H1 (cell line): ENCODE measurements at regions not wholly inside any gene's neighbourhood (a gene's known extent, or its start where the extent isn't known, plus 50 kb on each side); places are given as distances from the start of the nearest gene placed in this dataset.

Experiments used
- CREB1 ChIP-seq: IDR thresholded peaks from 2 replicates; pipeline ENCODE4 v1.6.1; 2012; ENCODE audit warnings: inconsistent platforms
- POLR2A ChIP-seq, 2 experiments: IDR thresholded peaks; 1 replicate in 1 of 2; 2 replicates in 1 of 2; pipeline ENCODE4 v1.6.1; 2011; ENCODE audit warnings: low read depth in 2 of 2, low read length in 2 of 2, mild to moderate bottlenecking in 2 of 2; ENCODE audit errors: control extremely low read depth in 1 of 2
- SRF ChIP-seq: IDR thresholded peaks from 2 replicates; pipeline ENCODE4 v1.6.1; 2011; ENCODE audit warnings: mild to moderate bottlenecking, low read depth, low read length, moderate library complexity
- TF ChIP-seq, protein P1 (sequence below), 3 experiments: IDR thresholded peaks; 1 replicate in 2 of 3; 2 replicates in 1 of 3; pipeline versions ENCODE4 v1.5.1 to v1.6.1; 2011; ENCODE audit warnings: low read length in 3 of 3, mild to moderate bottlenecking in 3 of 3, inconsistent platforms in 2 of 3, low read depth in 1 of 3, moderate library complexity in 1 of 3; ENCODE audit not compliant: insufficient read depth in 1 of 3; ENCODE audit errors: control extremely low read depth in 1 of 3

- TF ChIP-seq, protein P1, sequence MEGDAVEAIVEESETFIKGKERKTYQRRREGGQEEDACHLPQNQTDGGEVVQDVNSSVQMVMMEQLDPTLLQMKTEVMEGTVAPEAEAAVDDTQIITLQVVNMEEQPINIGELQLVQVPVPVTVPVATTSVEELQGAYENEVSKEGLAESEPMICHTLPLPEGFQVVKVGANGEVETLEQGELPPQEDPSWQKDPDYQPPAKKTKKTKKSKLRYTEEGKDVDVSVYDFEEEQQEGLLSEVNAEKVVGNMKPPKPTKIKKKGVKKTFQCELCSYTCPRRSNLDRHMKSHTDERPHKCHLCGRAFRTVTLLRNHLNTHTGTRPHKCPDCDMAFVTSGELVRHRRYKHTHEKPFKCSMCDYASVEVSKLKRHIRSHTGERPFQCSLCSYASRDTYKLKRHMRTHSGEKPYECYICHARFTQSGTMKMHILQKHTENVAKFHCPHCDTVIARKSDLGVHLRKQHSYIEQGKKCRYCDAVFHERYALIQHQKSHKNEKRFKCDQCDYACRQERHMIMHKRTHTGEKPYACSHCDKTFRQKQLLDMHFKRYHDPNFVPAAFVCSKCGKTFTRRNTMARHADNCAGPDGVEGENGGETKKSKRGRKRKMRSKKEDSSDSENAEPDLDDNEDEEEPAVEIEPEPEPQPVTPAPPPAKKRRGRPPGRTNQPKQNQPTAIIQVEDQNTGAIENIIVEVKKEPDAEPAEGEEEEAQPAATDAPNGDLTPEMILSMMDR (IDR thresholded peaks at IDR 0.05; ENCODE audit: control extremely low read depth in 1 of 3, insufficient read depth in 1 of 3, low read depth in 1 of 3, low read length in 3 of 3) = no peak
- TF ChIP-seq POLR2A (IDR thresholded peaks at IDR 0.05; ENCODE audit: control extremely low read depth in 1 of 2, low read depth in 2 of 2, low read length in 2 of 2) (no peak), SRF (no peak), CREB1 (no peak)
Observed at GRCh38 chr14:71602524-71602923, 329.7 kb upstream of the RGS6 start.
